Transverse colon (tissue), 3 donors: ENCODE measurements at regions not wholly inside any gene's neighbourhood (a gene's known extent, or its start where the extent isn't known, plus 50 kb on each side); places are given as distances from the start of the nearest gene placed in this dataset.

Experiments
- CTCF ChIP-seq, 5 experiments: fragments of 200-600 bp in 3 of 5; fragments of 450-650 bp in 2 of 5; sonication (generic) in 3 of 5; IDR thresholded peaks; 1 replicate in 2 of 5; 2 replicates in 3 of 5; pipeline ENCODE4 v1.5.1; 2016 to 2017; ENCODE audit warnings: antibody characterized with exemption in 5 of 5, inconsistent platforms in 3 of 5, mild to moderate bottlenecking in 2 of 5, moderate library complexity in 1 of 5
- POLR2A ChIP-seq: fragments of 450-650 bp; IDR thresholded peaks from one replicate; pipeline ENCODE4 v1.6.1; 2016; ENCODE audit warnings: antibody characterized with exemption, mild to moderate bottlenecking, moderate library complexity

GRCh38 chr19:28468701-28469459 is 744.1 kb downstream of the UQCRFS1 start:
- peak in 2 of 5 experiments; percentile 32 to 64 for TF ChIP-seq CTCF (IDR thresholded peaks at IDR 0.05)
- no peak for TF ChIP-seq POLR2A
